GM21367 (cell line): ENCODE measurements at regions not wholly inside any gene's neighbourhood (a gene's known extent, or its start where the extent isn't known, plus 50 kb on each side); places are given as distances from the start of the nearest gene placed in this dataset.

ENCODE experiments used
- ATAC-seq: cut with Tn5 transposase; IDR thresholded peaks from one replicate; pipeline ENCODE4 v1.9.1; 2021; ENCODE audit not compliant: unreplicated experiment

DNA sequence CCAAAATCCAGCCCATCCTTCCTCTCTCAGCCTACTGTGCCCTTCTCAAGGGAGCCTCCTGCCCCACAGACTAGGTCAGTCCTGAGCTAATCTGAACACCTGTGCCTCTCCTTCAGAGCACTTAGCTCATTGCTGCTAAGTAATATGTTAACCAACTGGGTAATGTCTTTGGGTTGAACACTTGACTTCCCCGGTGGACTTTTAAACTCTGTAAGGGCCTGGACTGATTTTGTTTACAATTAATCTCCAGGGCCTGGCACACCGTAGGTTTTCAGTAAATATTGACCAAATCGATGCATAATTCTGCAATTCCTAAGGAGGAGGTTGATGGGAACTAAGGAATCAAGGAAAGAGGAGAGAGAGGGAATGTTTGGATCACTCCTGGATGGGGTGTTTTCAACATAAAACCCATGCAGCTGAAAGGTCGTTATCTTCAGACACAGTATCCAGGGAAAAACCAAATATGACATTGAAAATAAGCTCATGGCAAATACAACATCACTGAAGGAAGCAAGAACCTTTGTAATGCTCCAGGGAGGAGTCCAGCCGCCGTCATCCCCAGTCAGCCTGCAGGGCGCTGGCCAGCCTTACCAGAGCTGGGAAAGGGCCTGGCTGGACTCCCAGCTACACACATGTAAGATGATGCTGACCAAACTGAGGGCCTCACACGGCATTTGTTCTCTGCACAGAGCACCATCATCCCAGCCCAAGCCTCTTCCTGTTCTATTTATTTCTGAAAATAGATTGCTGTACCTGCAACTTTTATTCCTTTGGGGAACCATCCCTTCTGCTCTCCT is 166.3 kb downstream of the C5orf15 start:
- ATAC-seq = no peak

DNA sequence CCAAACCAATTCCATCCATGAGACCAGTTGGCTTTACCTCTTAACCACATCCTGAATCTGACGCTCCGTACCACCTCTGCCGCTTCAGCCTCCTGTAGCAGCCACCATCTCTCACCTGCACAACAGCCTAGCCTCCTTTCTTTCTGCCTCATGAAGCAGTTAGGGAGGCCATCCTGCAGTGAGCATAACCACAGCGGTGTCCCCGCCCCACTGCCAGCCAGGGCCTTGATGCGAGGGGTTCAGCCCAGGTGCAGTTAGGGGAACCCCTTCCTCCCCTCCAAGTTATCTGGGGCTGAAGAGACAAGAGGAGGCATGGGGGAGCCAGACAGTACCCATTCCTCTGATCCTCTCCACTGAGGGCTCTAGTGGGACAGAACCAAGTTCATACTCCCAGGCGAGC is 167.0 kb downstream of the C5orf15 start:
- ATAC-seq = no peak

DNA sequence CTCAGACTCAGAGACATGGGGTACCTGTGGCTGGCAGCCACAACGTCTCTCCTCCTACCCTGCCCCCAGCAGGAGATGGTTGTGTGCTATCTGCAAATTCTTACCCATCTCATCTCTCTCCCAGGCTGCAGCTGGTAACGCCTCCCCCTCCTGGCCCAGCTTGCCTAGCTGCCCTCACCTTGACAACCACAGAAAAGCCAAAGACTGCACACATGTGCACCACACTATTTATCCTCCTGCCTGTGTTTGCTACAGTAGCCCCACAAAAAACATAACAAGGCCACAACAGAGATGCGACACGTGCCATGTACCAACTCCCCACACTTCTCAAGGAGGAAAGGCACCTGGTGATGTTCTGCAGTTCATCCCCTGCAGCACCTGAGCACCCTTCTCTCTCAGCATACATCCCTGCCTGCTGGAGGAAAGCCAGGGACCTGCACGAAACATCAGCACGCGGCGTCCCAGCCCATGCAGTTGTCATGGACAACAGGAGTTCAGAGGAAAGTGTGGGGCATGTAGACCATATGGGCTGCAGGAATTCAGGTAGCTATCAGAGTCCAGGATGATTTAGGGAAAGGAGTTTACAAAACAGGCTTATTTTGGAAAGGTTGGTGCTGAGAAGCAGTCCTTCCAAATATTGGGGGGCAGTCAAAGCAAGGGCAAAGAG is 168.7 kb downstream of the C5orf15 start:
- ATAC-seq = no peak

DNA sequence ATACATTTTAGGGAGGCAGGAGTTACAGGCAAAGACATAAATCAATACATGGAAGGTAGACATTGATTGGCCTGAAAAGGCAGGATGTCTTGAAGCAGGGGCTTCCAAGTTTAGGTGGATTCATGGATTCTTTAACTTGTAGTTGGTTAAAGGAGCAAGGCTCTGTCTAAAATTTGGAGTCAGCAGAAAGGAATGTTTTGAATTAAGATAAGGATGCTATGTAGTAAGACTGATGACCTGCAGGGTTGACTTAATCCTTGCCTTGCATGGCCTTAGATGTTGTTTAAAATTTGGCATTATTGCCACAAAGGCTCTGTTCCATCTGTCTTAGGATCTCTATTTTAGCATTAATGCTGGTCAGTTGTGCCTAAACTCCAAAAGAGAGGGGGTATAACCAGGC is 171.3 kb downstream of the C5orf15 start:
- ATAC-seq = no peak

DNA sequence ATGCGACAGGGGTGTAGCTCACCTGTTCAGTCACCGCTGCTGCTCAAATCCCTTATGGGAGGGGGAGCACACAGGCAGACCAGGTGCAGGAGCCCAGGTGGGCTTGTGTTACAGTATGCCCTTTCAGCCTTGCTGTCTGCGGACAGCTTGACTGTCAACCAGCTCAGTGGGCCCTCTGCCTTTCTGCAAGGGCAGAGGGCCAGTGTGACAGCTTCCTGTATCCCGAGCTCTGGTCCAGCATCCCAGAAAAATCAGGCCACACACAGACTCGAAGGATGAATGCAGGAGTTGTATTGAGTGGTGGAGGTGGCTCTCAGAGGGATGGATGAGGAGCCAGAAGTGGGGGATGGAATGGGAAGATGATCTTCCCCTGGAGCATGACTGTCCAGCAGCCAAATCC is 172.2 kb downstream of the C5orf15 start:
- no peak for ATAC-seq

DNA sequence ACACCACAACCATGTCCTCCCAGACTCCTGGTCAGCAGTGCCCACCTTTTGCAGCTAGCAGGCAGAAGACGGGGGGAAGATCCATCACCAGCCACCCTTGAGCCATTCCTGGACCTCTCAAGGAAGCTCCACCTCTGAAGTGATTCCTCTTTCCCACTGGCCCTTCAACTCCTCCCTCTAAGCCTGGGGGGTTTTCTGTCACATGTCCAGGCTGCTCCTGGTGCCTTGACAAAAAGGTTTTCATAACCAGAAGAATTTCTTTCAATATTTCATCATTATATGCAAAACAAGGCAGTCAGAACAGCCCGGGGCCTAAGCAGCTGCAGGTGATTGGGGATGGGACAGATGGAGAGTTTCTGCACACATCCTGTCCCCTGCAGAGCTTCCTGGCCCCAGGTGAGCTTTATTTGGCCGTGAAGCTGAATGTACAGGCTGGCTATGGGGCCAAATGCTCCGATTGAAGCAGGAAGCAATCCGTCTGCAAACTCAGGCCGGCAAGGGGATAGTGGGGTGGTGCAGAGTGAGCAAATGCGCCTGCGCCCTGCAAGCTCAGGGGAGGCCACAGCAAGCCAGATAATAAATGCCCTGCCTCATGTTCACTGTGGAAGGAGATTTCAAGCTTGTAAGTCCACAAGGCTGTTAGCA is 173.5 kb downstream of the C5orf15 start:
- no peak for ATAC-seq

DNA sequence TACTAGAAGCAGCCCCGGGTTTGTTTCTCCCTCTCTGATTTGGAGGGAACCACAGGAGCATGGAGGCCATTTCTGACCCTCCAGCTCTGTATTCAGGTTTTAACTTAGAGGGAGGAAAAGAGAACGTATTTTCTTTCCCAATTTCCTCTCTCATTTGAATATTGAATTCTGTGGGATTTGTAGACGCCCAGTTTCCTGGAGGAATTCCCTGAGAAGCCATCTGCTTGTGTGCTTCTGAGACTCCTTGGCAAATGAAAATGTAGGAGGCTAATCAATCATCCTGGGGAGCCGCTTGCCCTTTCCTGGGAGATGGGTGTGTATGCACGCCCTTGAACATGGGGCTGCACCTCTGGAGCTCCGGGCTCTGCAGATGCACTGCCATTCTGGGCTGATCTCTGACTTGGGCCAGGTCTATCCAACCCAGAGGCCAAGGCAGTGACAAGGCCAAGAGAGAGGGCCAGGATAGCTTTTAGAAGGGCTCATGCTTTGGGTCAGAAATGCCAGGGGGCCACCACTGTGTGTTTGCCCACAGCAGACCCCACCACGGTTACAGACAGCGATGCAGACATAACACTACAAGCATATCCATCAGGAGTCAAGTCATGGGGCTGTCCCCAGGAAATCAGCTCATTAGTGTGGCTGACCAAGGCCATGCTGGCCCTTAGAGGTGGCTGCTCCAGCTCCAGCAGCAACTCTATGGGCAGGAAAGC is 174.5 kb downstream of the C5orf15 start:
- ATAC-seq = no peak

DNA sequence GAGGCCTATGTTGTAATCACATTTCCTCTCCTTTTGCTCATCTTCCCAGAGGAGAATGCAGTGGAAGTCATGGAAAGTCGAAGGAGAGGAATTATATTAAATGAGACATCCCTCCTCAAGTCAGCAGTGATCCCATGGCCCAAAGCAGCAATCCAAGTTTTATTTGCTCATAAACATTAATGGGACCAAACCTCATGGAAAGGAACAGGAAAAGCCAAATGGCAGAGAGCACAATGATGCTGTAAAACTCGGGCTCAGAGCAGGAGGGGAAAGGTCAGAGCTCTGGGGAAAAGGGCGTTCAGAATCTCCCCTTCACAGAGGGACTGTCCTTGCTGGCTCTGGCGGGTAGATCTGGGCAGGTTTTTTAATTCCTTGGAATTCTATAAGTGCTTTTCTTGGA is 175.8 kb downstream of the C5orf15 start:
- ATAC-seq = no peak

DNA sequence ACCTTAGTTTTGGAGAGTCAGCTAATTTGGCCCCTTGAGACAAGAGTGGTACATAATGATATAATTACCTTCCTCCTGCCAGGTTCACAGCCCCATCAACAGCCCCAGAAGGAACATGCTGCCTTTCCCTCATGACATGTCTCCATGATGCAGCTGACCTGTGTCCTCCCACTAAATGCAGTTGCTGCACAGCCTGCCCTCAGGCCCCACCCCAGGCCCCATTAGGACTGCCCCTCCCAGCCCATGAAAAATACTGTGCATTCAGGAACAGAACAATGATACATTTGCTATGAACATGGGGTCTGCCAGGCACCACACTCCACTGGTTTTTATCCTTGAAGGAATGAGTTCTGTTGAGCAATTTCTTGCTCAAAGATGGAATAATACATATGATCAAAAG is 176.4 kb downstream of the C5orf15 start:
- ATAC-seq = no peak

DNA sequence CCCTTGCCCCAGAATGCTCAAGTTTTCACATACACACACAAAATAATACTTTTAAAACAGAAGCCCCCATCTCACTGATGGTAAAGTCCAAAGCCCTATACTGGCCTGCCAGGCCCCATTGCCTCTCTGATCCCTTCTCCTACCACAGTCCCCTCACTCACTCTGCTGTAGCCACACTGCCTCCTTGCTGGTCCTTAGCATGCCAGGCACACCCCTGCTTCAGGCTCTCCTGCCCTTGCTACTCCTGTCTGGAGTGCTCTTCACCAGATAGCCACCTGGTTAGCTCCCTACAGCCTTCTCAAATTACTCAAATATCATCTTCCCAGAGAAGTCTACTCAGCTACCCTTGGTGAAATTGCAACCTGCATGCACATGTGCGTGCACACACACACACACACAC is 177.5 kb downstream of the C5orf15 start:
- ATAC-seq = no peak

DNA sequence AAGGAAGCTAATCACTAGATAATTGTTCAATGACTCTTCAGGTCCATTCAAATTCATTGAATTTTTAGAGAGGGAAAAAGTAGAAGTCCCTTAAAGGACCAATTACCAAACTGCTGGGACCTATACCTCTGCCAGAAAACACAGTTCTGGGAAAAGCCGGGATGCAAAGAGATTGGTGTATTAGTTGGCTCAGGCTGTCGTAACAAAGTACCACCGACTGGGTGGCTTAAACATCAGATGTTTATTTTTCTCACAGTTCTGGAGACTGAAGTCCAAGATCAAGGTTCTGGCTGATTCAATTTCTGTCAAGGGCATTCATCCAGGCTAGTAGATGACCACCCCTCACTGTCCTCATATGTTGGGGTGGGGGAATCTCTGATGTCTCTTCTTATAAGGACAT is 177.1 kb upstream of the FSTL4 start:
- no peak for ATAC-seq

DNA sequence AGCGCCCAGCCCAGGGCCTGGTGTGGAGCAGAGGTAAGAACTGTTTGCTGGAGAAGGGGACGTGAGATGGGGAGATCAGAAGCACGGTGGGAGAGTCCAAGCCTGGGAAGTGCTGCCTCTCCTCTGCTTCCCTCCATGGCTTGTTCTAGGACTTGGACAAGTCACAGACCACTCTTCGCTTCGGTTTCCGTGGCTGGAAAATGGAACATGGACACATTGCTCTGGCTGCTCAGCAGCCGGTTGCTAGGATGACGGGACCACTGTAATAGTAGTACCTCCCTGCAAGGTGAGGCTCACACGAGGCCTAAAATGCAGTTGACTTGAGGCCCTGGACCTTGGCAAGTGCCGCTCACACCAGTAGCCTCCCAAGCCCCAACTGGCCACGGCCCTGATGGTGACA is 175.8 kb upstream of the FSTL4 start:
- no peak for ATAC-seq

DNA sequence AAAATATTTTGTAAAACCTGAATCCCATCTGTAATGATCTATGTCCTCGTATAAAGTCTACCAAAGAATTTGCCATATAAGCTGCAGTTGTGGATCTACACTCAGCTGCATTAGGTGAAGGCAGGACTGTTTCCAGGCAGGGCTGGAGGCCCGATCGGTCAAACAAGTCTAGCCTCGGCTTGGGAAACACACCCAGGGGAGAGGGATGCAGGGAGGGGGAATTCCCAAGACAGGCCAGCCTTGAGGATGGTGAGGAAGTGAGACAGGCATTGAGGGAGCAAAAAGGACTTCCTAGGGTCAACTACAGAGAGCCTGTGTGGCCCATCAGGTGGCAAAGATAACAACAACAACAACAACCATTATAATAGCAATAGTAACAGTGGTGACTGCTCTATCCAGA is 174.1 kb upstream of the FSTL4 start:
- no peak for ATAC-seq

DNA sequence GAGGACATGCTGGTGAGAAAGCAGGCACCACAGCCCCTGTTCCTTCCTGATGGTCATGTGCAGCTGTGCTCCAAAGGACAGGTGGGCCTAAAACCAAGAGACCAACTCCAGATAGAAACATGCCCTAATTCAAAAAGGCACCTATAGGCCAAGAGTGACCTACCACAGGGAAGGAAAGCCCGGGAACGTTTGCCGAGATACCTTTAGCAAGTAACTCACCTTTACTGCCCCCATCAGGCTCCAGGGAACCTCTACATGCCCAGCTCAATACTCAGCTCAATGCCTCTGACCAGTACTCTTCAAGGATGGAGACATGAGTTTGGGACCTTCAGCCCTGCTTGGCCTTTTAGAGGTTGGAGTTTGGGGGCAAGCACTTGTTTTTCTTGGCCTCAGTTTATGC is 172.8 kb upstream of the FSTL4 start:
- no peak for ATAC-seq

DNA sequence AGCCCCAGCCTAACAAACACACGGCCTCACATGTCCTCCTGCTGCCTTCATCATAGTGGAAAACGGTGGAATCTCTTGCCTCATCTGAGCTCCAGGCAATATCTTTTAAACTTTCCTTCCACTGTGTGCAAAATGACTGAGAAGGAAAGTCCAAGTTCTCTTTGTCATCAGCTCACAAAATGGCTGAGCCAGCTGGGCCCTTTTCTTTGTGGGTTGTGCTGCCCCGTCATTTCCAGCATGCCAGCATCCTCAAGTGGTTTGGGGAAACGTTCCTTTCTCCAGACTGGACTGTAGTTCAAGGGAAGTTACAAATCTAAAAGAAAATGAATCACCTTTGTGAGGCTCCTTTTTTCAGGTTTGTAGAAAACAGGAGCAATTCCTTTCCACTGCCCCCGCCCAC is 171.1 kb upstream of the FSTL4 start:
- no peak for ATAC-seq

DNA sequence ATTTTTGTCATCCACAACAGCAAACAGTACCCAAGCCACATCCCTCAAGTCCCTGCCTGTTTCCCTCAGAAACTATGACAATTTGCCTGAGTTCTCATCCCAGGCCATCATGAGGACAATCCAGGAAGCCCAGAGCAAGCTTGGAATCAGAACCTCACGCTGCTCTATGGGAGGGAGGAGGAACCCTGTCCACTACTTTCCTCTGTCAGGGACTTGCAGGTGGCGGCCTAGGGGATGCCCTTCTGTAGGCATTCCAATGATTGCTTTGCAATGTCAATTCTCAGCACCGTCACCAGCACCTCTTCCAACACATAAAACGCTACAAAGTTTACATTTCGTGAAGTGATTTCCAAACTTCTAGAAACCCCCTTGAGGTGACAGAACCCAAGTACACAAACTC is 170.4 kb upstream of the FSTL4 start:
- no peak for ATAC-seq

DNA sequence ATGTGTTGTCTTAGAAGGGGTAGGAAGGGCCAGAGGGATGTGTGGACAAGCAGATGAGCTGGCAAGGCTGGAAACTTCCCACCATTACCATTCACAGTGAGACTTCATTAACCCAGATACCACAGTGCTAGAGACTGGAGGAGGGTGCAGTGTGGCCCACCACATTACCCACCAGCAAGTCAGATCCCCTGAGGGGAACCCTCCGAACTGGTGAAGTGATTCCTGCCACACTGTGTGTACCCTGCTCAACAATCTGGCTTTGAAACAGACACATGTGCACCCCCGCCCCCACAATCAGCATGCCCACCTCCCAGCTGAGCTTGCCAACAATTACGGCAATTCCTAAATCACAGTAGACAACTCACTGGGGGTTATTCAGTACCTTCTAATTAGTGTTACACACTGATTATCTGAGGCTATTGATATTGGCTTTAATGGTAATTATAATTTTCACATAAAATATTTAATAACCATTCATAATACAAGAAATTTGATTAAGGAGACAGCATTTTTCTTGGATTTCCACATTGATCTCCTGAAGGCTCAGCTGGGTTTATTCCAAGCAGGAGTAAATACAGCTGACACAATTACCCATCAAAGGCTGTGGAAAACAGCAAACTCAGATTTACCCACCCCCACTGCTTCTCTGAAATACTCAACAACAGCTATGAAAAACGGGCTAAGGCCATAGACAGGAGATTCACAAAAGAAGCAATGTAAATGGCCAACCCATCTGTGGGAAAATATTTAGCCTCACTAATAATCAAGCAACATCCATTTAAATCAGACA is 169.3 kb upstream of the FSTL4 start:
- no peak for ATAC-seq

DNA sequence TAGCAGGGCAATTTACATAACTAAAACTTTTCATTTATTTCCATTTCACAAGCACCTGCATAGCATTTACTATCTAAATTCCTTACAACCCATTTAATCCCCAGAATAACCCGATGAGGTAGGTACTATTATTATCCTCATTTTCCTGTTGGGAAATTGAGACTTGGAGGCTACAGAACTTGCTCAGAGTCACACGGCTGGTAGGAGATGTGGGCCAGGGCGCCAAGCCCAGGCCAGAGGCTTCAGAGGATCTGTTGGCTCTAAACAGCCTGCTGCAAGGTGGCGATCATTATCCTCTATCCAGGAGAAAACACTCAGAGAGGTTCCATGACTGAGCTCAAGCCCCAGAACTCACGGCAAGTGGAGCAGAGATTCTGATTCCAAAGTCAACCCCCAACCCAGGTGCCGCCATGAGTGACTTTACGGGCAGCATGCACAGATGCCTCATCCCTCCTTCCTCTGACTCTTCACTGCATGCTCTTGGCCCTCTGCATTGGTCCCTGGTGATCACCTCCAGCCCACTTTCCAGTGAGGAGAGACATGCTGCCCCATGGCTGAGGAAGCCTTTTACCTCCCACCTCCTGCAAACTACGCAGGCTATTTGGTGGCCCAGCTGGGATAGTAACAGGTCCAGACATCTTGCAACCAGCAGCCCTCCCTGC is 168.4 kb upstream of the FSTL4 start:
- ATAC-seq = no peak

DNA sequence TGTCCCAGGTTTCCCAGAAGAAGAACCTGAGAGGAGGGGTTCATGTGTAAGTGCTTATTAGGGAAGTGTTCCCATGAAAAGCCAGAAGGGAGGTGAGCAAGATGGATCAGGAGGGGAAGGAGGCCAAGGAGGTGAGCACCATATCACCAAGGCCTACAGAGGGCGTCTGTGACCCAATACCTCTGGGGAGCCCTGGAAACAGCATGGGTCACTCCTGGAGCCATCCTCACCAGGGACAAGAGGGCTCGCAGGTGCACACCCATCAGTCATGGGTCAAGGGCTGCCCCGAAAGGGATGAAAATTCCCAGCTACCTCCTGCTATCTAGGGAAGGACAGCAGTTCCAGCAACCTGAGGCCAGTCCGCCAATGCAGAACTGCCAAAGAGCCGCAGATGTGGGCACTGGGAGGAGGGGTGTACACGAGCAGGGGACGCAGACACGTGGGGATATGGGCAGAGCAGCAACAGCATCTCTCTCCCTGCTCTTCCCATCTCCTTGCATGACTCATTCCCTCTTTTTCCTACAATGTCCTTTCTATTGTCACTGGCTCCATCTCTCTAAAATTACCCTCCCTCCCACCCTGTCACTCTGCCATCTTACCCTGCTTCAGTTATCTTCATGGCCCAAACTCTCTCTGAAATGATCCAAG is 167.6 kb upstream of the FSTL4 start:
- ATAC-seq = no peak

DNA sequence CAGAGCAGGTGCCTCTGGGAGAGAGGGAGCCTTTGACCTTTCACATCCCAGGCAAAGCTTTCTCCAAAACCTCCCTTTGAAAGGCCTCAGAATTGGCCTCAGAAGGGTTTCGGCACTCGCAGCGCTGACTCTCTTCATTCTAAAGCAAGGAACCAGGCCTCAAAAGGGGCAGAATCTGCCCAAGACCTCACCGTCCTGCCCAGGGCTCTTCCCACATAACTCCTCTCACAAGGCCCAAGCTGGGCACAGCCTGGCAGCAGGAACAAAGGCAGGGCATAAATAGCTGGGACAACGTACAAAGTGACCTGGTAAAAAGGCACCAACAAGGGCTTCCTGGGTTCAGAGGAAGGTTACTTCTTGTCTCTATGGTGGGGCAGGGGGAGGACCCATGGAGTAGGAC is 166.3 kb upstream of the FSTL4 start:
- no peak for ATAC-seq
